Fibroblast of the aortic adventitia (primary cell): ENCODE measurements at regions not wholly inside any gene's neighbourhood (a gene's known extent, or its start where the extent isn't known, plus 50 kb on each side); places are given as distances from the start of the nearest gene placed in this dataset.

Source experiments
- DNase-seq: peaks from one replicate; pipeline ENCODE4 v3.0.0-alpha.2; 2010; ENCODE audit warnings: low read depth
- H3K4me3 ChIP-seq: 2 replicates; pipeline ENCODE4 v1.5.1; 2011; ENCODE audit warnings: low read depth, mild to moderate bottlenecking, control low read depth, low read length, moderate library complexity
- CTCF ChIP-seq: IDR thresholded peaks from 2 replicates; pipeline ENCODE4 v1.5.1; 2011; ENCODE audit warnings: mild to moderate bottlenecking, low read length, control low read depth, inconsistent platforms; ENCODE audit not compliant: insufficient read depth

- no peak overlapping the region for H3K4me3 ChIP-seq
- peak; percentile 60 for DNase-seq
- TF ChIP-seq CTCF, result no peak
Observed at GRCh38 chr12:68420225-68421010, 88.3 kb upstream of the MDM1 start.

DNA sequence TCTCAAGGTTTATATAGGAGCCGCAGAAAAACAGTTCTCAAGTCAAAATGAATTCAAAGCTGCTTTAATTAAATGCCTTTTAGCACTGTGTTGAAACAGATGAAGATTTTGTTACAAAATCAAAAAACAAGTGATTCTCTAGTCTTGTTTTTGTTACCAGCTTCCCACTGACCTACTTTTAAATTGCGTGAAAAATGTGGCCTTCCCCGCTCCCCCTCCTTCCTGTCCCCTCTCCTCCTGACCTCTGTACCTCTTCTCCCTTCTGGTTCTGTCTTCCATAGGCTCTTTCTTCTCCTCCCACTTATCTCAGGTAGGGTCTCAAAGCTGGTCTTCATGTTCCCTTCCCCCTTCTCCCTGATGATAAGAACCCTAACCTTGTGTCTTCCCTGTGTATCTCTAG lies 90.0 kb upstream of the MDM1 start:
- no peak for DNase-seq

DNA sequence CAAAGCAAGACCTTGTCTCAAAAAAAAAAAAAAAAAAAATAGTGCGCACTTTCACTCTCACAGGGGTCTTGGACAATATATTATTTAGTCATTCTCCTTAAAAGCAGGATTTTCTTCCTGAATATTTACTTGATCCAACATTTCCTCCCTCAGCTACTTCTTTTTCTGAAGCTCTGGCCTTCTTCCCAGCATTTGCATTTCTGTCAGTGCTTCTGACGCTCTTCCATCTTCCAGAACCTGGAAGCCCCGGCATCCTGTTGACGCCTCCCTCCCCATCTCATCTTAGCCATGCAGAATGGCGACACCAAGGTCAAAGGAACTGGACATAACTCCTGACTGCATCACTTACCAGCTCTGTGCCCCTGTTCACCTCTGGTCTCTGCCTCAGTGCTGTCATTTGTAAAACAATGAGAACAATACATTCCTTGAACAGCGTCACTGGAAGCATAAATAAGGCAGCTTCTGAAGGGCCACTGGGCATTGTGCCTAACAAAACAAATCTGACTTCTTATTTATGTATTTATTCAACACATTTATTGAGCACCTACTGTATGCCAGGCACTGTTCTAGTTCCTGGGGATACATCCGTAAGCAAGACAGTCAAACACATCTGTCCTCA lies 90.9 kb upstream of the MDM1 start:
- H3K4me3 ChIP-seq, result no peak overlapping the region
- TF ChIP-seq CTCF, result no peak
- DNase-seq, result peak; percentile 30

More for the DNA sequence above, 90.0 kb upstream of the MDM1 start:
- no peak for TF ChIP-seq CTCF
- H3K4me3 ChIP-seq, result no peak overlapping the region

GRCh38 chr12:68425998-68426397 lies 93.8 kb upstream of the MDM1 start:
- DNase-seq, result peak; percentile 86

GRCh38 chr12:68428211-68428610 lies 96.0 kb upstream of the MDM1 start:
- no peak overlapping the region for H3K4me3 ChIP-seq
- TF ChIP-seq CTCF, result no peak
- DNase-seq, result peak; percentile 29

More at GRCh38 chr12:68425998-68426397, 93.8 kb upstream of the MDM1 start:
- no peak for TF ChIP-seq CTCF
- no peak overlapping the region for H3K4me3 ChIP-seq

GRCh38 chr12:68428724-68429501 lies 96.8 kb upstream of the MDM1 start:
- DNase-seq, result peak; percentile 87
- no peak for TF ChIP-seq CTCF

More at GRCh38 chr12:68428724-68429501, 96.8 kb upstream of the MDM1 start:
- no peak overlapping the region for H3K4me3 ChIP-seq
